ENCODE measurements at regions not wholly inside any gene's neighbourhood (a gene's known extent, or its start where the extent isn't known, plus 50 kb on each side); places are given as distances from the start of the nearest gene placed in this dataset.

DNA sequence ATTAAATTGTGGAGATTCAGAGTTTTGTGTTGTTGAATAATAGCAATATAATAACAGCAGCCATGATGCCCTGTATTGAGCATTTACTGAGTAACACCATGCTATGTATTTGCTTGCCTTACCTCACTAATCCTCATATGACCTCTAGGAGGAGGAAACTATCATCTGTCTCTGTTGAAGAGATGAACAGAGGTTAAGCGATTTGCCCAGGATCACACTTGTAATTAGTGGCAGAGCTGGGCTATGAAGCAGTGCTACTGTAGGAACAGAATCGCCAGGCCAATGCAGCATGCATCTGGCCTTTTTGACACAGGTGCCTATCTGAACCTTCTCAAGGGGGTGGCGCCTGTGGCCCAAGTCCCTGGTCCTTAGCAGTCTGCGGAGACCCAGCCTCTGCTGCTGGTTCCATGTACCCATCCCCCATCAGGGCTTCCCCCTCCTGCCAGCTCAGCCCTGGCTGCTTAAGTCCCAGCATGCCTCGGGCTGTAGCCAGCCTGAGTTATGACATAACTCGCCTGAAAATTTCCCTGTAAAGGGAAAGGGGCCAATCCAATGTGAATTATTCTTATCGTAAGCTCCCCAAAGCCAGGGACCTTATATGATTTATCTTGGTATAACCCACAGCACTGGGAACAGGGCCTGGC is 50.4 kb upstream of the HS3ST2 start:
- no peak overlapping the region for H3K4me2 ChIP-seq (ENCODE audit: low read depth, low read length, poor library complexity, severe bottlenecking)

More for the DNA sequence above, 50.4 kb upstream of the HS3ST2 start:
- Histone ChIP-seq H3K9me2 (replicated peaks; ENCODE audit: low read depth, low read length) (no peaks in the 10 kb centered on the region), H3K36me3 (ENCODE audit: insufficient read depth, low read length) (no peaks in the 10 kb centered on the region), H3K4me3 (ENCODE audit: low read length, poor library complexity, severe bottlenecking) (no peak overlapping the region), H2AFZ (ENCODE audit: low read length) (no peak overlapping the region; the same call in 1 of the 2 replicates), H3K4me1 (ENCODE audit: insufficient read depth, low read length, poor library complexity, severe bottlenecking) (peaks cover 8% of the 10 kb centered on the region), H3K9ac (ENCODE audit: low read depth, low read length, poor library complexity, severe bottlenecking) (no peak overlapping the region), H3F3A (ENCODE audit: low read depth) (no peaks in the 10 kb centered on the region), H3K79me2 (ENCODE audit: insufficient read depth, low read length) (no peaks in the 10 kb centered on the region), H4K20me1 (ENCODE audit: insufficient read depth, low read length, poor library complexity, severe bottlenecking) (no peaks in the 10 kb centered on the region), H3K9me3 (ENCODE audit: insufficient read depth, low read depth, low read length) (no peaks in the 10 kb centered on the region), H3K27me3 (ENCODE audit: insufficient read depth, low read length, poor library complexity, severe bottlenecking) (no peaks in the 10 kb centered on the region)
- TF ChIP-seq, protein P1, sequence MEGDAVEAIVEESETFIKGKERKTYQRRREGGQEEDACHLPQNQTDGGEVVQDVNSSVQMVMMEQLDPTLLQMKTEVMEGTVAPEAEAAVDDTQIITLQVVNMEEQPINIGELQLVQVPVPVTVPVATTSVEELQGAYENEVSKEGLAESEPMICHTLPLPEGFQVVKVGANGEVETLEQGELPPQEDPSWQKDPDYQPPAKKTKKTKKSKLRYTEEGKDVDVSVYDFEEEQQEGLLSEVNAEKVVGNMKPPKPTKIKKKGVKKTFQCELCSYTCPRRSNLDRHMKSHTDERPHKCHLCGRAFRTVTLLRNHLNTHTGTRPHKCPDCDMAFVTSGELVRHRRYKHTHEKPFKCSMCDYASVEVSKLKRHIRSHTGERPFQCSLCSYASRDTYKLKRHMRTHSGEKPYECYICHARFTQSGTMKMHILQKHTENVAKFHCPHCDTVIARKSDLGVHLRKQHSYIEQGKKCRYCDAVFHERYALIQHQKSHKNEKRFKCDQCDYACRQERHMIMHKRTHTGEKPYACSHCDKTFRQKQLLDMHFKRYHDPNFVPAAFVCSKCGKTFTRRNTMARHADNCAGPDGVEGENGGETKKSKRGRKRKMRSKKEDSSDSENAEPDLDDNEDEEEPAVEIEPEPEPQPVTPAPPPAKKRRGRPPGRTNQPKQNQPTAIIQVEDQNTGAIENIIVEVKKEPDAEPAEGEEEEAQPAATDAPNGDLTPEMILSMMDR (conservative IDR thresholded peaks at IDR 0.05; ENCODE audit: low read length): no peak

Measured in Loucy (cell line).